C4-2B (cell line): ENCODE measurements at regions not wholly inside any gene's neighbourhood (a gene's known extent, or its start where the extent isn't known, plus 50 kb on each side); places are given as distances from the start of the nearest gene placed in this dataset.
A peak's percentile ranks its signal among the peaks of the same experiment; 100 is the strongest.

ENCODE experiments used
- H3K27ac ChIP-seq: fragments of 450-650 bp; 2 replicates; pipeline ENCODE4 v1.5.1; 2017
- ZFX ChIP-seq: fragments of 450-650 bp; IDR thresholded peaks from 2 replicates; pipeline ENCODE4 v1.6.1; 2017
- TF ChIP-seq, protein P1 (sequence below): fragments of 450-650 bp; conservative IDR thresholded peaks from 2 replicates; pipeline ENCODE4 v1.5.1; 2017; ENCODE audit warnings: mild to moderate bottlenecking

DNA sequence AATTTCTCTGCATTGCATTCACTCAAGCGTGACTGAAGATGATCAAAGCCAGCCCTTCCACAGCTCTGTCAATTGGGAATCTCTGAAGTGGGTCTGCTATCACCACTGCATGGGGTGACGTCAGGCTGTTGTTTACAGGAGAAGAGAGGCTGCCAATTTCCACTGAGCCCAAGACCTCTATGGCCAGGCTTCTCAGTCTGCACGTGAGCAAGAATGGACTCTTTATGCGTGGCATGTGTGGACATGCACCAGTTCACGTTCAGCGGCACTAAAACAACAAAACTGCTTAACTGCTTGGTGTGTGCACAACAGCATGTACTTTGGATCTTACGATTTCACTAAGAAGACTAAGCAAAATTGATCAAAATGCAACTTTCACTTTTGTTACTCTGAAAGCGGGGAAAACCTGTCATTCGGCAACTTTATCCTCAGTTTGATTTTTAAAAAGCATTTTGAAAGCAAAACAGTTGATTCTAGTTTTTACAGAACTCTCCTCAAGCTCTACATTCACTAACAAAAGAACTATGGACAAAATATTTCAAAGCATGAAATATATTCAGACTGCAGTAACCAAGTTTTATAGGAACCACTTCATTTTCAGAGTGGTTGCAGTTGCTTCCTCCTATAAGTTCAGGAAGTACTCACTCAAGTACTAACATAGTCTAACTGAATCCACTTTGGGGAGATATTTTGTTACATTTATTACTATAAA is 77.0 kb upstream of the SERTAD2 start:
- H3K27ac ChIP-seq: peak overlapping the region; percentile 39; the same call in 1 of the 2 replicates
- TF ChIP-seq, protein P1, sequence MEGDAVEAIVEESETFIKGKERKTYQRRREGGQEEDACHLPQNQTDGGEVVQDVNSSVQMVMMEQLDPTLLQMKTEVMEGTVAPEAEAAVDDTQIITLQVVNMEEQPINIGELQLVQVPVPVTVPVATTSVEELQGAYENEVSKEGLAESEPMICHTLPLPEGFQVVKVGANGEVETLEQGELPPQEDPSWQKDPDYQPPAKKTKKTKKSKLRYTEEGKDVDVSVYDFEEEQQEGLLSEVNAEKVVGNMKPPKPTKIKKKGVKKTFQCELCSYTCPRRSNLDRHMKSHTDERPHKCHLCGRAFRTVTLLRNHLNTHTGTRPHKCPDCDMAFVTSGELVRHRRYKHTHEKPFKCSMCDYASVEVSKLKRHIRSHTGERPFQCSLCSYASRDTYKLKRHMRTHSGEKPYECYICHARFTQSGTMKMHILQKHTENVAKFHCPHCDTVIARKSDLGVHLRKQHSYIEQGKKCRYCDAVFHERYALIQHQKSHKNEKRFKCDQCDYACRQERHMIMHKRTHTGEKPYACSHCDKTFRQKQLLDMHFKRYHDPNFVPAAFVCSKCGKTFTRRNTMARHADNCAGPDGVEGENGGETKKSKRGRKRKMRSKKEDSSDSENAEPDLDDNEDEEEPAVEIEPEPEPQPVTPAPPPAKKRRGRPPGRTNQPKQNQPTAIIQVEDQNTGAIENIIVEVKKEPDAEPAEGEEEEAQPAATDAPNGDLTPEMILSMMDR: no peak
- TF ChIP-seq ZFX: no peak

DNA sequence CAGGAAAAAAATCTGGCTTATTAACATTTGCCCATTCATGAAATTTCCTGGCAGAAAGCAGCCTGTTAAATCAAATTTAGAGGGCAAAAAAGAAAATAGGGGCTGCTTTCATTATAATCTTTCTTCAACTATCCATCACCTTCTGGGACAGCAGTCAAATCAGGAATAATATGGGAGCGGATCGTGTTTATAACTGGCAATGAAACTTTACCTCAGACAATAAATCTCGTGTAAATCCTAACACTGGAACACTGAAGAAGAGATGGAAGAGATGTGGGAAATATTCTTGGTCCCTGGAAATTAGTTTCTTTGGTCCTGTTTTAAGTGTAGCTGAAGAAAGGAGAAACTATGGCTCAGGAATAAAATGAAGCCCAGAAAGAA is 77.5 kb upstream of the SERTAD2 start:
- no peak for TF ChIP-seq ZFX
- TF ChIP-seq, protein P1: no peak
- no peak overlapping the region for H3K27ac ChIP-seq

DNA sequence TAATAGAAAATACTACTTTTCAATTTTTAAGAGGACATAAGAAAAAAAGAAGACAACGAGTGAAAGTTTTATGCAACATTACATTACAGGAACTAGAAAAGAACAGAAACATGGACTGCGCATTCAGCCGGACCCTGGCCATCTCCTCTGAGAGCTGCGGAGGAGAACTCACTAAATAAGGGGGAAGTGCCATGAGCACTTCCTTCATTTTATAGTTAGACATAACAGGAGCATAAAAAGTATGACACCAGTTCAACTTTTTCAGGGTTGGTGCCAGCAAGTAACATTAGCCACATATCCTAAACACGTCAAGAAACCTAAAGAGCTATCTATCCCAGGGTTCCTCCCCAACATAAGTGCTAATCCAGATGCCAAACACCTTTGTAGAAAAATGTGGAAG is 78.0 kb upstream of the SERTAD2 start:
- TF ChIP-seq, protein P1: no peak
- TF ChIP-seq ZFX: no peak
- H3K27ac ChIP-seq: no peak overlapping the region

DNA sequence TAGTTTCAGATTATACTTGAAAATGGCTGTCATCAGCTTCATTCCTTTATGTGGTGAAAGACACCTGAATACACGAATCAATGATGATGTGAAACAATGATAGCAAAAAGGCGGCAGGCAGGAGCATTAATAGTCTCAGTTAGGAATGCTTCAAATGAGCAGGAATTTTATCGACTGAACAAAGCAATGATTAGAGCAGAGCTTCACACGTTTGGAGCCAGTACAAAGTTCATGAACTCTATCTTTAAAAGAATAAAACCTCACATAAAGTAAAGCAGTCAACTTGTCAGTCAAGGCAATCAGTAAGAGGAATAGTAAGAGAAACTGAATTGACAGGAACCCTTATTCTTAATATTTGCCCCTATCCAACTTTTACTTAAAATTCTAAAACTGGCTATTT is 78.4 kb upstream of the SERTAD2 start:
- H3K27ac ChIP-seq: no peak overlapping the region
- TF ChIP-seq ZFX: no peak

- H3K27ac ChIP-seq: no peak overlapping the region
- TF ChIP-seq, protein P1: no peak
- no peak for TF ChIP-seq ZFX
Observed at GRCh38 chr2:64735504-64735903, 81.8 kb upstream of the SERTAD2 start.

GRCh38 chr2:64737547-64737946 is 83.8 kb upstream of the SERTAD2 start:
- no peak for TF ChIP-seq ZFX
- TF ChIP-seq, protein P1: no peak
- H3K27ac ChIP-seq: no peak overlapping the region

DNA sequence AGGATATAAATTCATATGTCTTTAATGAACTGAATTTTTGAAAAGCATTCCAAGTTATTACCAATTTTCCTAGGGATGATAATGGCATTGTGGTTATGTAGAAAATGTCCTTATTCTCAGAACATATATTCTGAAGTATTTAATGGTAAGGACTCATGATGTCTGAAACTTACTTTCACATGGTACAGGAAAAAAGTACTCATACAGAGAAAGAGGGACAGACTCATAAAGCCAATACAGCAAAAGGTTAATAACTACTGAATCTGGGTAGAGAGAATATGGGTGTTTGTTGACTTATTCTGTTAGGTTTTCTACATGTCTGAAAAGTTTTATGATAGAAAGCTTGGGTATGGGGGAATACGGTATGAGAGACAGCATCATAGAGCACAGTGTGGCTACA is 84.3 kb upstream of the SERTAD2 start:
- no peak overlapping the region for H3K27ac ChIP-seq
- TF ChIP-seq, protein P1: no peak
- TF ChIP-seq ZFX: no peak

- TF ChIP-seq ZFX: no peak
- TF ChIP-seq, protein P1: no peak
- H3K27ac ChIP-seq: no peak overlapping the region
Observed at GRCh38 chr2:64742678-64743077, 89.0 kb upstream of the SERTAD2 start.
